ENCODE measurements at regions not wholly inside any gene's neighbourhood (a gene's known extent, or its start where the extent isn't known, plus 50 kb on each side); places are given as distances from the start of the nearest gene placed in this dataset.

GRCh38 chr2:20539776-20540586 lies 93.1 kb downstream of the RHOB start:
- DNase-seq (ENCODE audit: low read depth in 4 of 4, low spot score in 2 of 4) = no peak

GRCh38 chr2:20540587-20541293 lies 93.9 kb downstream of the RHOB start:
- DNase-seq (ENCODE audit: low read depth in 4 of 4, low spot score in 2 of 4) = no peak

GRCh38 chr2:20541294-20541640 lies 94.4 kb downstream of the RHOB start:
- DNase-seq (ENCODE audit: low read depth in 4 of 4, low spot score in 2 of 4) = no peak

GRCh38 chr2:20541651-20542050 lies 94.8 kb downstream of the RHOB start:
- no peak for DNase-seq (ENCODE audit: low read depth in 4 of 4, low spot score in 2 of 4)

- DNase-seq (ENCODE audit: low read depth in 4 of 4, low spot score in 2 of 4) = no peak
Measured at GRCh38 chr2:20542269-20542668, 95.4 kb downstream of the RHOB start.

- DNase-seq (ENCODE audit: low read depth in 4 of 4, low spot score in 2 of 4) = no peak
Measured at GRCh38 chr2:20542746-20543468, 96.0 kb downstream of the RHOB start.

- DNase-seq (ENCODE audit: low read depth in 4 of 4, low spot score in 2 of 4) = no peak
Measured at GRCh38 chr2:20543469-20544152, 96.7 kb downstream of the RHOB start.

DNA sequence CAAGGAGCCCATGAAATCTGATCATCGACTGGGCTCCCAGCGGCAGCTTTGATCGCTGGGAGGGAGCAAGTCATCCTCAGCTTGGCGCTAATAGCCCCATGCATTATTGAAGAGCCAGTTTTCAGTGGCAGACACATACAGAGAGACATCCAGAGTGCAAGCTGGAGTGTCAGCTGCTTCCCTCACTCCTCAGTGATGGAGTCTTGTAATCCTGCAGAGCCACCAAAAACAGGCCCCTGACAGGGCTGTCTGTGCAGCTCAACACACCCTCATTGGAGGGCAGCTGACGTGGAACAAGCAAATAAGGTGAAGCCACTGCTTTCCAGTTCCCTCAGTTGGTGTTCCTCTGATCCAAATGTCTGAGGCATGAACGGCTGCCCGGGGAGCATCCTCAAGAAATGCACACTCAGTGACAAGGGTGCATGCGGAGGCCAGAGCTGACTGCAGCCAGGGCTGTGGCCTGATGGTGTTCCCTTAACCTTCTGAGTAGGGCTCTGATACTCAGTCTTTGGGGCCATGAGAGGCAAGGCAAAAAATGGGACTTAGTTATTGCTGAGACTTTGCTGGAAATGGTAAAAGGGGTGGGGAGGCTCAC lies 97.4 kb downstream of the RHOB start:
- no peak for DNase-seq (ENCODE audit: low read depth in 4 of 4, low spot score in 2 of 4)

DNA sequence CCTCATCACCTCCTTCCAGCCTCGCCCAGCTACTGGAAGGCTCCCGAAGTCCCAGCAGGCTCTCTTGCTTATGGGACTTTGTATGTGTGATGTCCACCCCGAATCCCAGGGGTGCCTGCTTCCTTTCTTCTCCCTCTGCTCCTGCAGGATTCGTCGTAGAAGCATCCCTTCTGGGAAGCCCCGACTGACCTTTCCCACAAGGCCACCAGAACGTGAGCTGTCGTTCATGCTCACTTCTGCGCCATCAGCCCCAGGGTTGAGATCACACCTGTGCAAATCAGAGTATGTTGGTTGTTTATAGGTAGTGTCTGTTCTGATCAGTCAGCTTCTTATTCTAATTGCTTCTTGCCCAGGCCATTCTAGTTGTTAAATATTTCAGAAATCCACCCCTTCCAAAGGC lies 101.8 kb downstream of the HS1BP3 start:
- DNase-seq (ENCODE audit: low read depth in 4 of 4, low spot score in 2 of 4) = no peak

DNA sequence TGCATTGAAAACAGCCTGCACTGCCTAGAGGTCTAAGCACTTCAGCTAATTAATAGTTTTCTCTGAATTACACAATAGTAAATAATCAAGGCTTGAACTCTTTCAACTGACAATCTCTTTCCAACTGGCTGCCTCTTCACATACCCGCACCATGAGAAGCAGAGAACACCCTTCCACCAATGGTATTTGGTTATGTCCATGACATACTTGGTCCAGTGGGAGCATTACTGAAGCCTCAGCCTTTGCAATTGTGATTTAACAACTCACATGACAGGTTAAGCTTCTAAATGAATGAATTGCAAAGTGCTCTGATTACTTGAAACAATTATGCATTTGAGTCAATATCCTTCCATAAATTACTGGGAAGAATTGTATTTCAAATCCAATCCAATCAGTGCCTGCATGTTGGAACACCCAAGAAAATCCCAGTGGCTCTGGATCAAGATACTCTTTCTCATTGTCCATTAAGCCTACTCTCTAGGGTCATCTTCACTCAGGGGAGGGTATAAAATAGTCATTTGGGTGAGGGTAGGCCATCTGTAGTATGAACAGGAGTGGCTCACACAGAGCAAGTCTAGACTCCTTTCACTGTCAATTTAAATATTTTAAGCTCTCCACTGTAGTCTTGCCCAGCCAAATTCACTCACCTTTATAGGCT lies 101.1 kb downstream of the HS1BP3 start:
- no peak for DNase-seq (ENCODE audit: low read depth in 4 of 4, low spot score in 2 of 4)

DNA sequence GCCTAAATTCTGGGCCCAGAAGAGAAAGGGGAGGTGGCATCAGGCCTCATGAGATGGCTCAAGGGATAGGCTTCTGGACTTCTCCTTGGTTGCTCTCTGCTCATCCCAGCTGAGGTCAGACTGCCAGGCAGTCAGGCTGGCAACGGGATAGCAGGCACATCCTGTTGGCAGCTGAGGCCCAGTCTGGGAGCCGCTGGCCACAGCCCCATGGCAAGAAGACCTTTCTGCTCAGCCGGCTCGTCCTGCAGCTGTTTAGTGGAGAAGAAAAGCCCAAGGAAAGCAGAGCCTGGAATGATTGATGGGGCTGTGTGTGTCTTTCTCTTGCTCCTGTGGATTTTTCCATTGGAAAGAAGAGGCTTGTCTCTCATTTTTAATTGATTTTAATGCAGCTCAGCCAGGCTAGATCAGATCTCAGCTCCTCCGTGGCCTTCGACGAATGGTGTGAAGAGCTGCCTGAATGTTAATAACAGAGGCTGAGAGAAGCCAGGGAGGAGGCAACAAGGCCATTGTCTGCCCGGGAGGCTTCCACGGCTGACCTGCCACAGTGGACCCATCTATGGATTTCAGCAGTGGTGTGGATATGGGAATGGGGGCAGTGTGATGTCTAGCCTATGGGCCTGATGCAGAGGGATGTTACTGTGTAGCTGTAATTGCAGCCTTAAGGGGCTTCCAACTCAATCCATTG lies 99.5 kb downstream of the HS1BP3 start:
- DNase-seq (ENCODE audit: low read depth in 4 of 4, low spot score in 2 of 4) = no peak

GRCh38 chr2:20551945-20552328 lies 99.0 kb downstream of the HS1BP3 start:
- no peak for DNase-seq (ENCODE audit: low read depth in 4 of 4, low spot score in 2 of 4)

DNA sequence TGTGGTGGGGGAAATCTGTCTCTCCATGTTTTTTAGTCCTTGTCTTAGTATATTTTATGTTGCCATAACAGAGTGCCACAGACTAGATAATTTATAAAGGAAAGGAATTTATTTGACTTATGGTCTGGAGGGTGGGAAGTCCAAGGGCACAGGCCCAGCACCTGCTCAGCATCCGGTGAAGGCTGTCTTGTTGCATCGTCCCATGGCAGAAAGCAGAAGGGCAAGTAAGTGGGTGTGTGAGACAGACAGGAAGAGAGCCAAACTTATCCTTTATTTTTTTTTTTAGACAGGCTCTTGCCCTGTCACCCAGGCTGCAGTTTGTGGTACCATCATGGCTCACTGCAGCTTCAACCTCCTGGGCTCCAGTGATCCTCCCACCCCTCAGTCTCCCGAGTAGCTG lies 98.1 kb downstream of the HS1BP3 start:
- DNase-seq (ENCODE audit: low read depth in 4 of 4, low spot score in 2 of 4) = no peak

DNA sequence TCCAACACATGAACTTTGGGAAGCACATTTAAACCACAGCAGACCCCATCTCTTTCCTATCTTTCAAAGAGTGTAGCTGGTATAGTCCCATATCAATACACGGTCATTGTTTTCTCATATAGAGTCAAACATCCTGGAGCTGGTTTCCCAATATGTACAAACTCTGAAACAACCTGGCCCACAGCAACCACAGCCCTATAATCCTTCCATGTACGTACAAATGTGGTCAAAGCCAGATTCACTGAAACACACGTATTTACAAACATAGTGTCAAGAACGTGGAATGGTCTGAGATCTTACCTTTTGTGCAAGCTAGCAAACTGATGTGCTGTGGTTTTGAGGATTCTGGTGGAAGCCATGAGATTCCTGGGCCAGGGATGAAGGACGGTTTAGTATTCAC lies 97.3 kb downstream of the HS1BP3 start:
- DNase-seq (ENCODE audit: low read depth in 4 of 4, low spot score in 2 of 4) = no peak

DNA sequence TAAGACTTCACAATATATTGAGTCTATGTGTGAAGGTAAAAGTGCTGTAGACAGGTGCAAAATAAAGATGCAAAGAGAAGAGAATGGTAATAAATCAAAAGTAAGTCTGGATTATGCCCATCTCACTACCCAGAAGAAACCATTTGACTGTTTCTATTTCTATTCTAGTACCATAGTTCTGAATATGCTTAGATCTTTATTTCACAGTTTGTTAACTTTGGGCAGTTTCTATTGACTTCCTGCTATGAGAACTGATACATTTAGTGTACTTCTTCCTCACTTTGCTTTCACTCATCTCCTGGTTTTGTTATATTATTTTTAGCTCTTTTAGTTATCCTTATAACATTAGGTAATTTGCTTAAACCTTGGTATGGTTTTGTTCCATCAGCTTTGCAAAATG lies 94.9 kb downstream of the HS1BP3 start:
- no peak for DNase-seq (ENCODE audit: low read depth in 4 of 4, low spot score in 2 of 4)

GRCh38 chr2:20556756-20557155 lies 94.1 kb downstream of the HS1BP3 start:
- no peak for DNase-seq (ENCODE audit: low read depth in 4 of 4, low spot score in 2 of 4)

DNA sequence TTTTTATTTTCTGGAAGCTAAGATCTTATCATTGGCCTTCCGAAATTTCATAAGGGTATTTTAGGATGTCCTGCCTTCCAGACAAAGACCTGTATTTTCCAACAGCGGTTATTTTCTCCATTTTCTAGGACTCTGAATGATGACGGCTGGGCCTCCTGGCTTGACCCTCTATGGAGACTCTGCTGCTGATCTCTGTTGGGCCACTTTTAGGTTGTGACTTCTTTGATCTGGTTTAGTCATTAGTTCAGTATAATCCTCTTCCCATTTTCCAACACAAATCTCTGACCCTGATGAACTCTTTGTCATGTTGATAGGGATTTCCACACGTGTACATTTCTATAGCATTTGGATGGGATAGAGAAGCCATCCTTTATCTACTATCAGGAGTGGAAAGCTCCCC lies 93.7 kb downstream of the HS1BP3 start:
- no peak for DNase-seq (ENCODE audit: low read depth in 4 of 4, low spot score in 2 of 4)

DNA sequence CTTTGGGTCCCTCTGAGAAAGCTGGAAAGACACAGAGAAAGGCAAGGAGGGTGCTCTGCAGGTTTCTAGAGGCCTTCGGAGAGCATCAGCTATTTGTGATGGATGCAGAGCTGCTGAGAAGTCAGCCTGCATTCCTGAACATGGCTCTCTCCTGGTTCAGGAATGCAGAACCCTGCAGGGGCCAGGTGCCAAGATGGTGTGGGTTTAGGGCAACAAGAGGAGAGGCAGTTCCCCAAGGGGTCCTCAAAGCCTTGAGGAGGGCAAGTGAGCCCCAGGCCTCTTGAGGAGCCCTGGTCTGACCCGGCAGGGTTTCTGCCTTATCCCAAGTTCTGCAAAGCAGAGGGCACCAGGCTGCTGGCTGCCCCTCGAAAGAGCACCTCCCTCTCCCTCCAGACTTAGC lies 93.3 kb downstream of the HS1BP3 start:
- DNase-seq (ENCODE audit: low read depth in 4 of 4, low spot score in 2 of 4) = no peak

DNA sequence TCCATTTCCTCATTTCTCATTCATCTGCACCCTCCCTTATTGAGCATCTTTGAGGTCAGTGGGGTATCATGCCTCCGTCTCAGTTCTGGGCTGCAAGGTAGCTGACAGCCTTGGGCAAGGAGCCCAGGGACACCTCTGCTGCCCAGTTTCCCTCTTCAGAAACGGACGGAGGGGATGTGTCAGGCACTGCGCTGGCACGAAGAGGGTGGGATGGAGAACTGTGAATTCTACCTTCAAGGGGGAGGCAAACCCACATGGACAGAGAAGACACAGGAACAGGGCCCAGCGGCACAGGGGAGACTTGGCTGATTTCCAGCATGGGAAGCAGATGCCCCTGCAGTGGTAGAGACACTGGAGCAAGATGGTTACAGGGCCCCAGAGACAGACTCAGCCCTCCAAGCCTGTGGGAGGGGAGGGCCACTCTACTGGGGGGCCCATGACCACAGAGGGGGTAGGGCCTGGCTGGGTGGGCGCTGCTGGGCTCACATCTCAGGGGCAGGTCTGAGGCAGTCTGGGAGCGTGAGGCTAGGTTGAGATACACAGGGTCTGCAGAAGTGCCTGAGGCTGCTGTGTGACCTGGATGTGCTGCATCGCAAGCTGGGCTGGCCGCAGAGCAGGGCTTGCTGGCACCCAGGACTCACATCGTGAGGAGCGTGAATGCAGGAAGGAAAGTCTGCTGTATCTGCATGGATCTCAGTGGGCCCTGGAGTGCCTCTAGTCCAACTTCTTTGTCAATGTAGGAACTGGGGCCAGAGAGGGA lies 92.3 kb downstream of the HS1BP3 start:
- DNase-seq (ENCODE audit: low read depth in 4 of 4, low spot score in 2 of 4) = no peak

All from left renal cortex interstitium (tissue), 4 donors.